Karpas-422 (cell line): ENCODE measurements at regions not wholly inside any gene's neighbourhood (a gene's known extent, or its start where the extent isn't known, plus 50 kb on each side); places are given as distances from the start of the nearest gene placed in this dataset.

Experiments used
- DNase-seq: peaks from one replicate; pipeline ENCODE4 v3.0.0-alpha.2; 2015
- H2AFZ ChIP-seq: fragments of 200-600 bp; sonication (generic); 2 replicates; pipeline ENCODE4 v1.6.1; 2014; ENCODE audit warnings: antibody characterized with exemption, low read length, mixed read lengths
- H3K27ac ChIP-seq: fragments of 200-600 bp; sonication (generic); 2 replicates; pipeline ENCODE4 v1.5.1; 2014; ENCODE audit warnings: mild to moderate bottlenecking, low read length, moderate library complexity
- H3K27me3 ChIP-seq: fragments of 200-600 bp; sonication (generic); 2 replicates; pipeline ENCODE4 v1.6.1; 2014; ENCODE audit warnings: low read length, mixed read lengths
- H3K36me3 ChIP-seq: fragments of 200-600 bp; sonication (generic); 2 replicates; pipeline ENCODE4 v1.6.1; 2014; ENCODE audit warnings: low read length, mixed read lengths; ENCODE audit not compliant: insufficient read depth
- H3K4me1 ChIP-seq: fragments of 200-600 bp; sonication (generic); 2 replicates; pipeline ENCODE4 v1.6.1; 2014; ENCODE audit warnings: mild to moderate bottlenecking, low read length, mixed read lengths
- H3K4me2 ChIP-seq: fragments of 200-600 bp; sonication (generic); 2 replicates; pipeline ENCODE4 v1.6.1; 2014; ENCODE audit warnings: low read length, low read depth, mild to moderate bottlenecking; ENCODE audit not compliant: poor library complexity, severe bottlenecking
- H3K4me3 ChIP-seq: fragments of 200-600 bp; sonication (generic); 2 replicates; pipeline ENCODE4 v1.5.1; 2014; ENCODE audit warnings: mild to moderate bottlenecking, antibody characterized with exemption, low read length, mixed read lengths
- H3K79me2 ChIP-seq: fragments of 200-600 bp; sonication (generic); 2 replicates; pipeline ENCODE4 v1.6.1; 2014; ENCODE audit warnings: mild to moderate bottlenecking, low read length, mixed read lengths
- H3K9ac ChIP-seq: fragments of 200-600 bp; sonication (generic); 2 replicates; pipeline ENCODE4 v1.6.0; 2014; ENCODE audit warnings: low read length
- H3K9me2 ChIP-seq: fragments of 200-600 bp; sonication (generic), shearing (Covaris generic); replicated peaks from 2 replicates; pipeline ENCODE4 v1.6.0; 2014; ENCODE audit warnings: mild to moderate bottlenecking, low read length, moderate library complexity; ENCODE audit not compliant: insufficient read depth
- H3K9me3 ChIP-seq: fragments of 300-700, 200-600 bp; sonication (generic); 2 replicates; pipeline ENCODE4 v1.6.1; 2014; ENCODE audit warnings: low read length, mixed read lengths
- H4K20me1 ChIP-seq: fragments of 200-600 bp; sonication (generic); 2 replicates; pipeline ENCODE4 v1.6.1; 2014; ENCODE audit warnings: mild to moderate bottlenecking, antibody characterized with exemption, low read length, low read depth; ENCODE audit not compliant: insufficient read depth

DNA sequence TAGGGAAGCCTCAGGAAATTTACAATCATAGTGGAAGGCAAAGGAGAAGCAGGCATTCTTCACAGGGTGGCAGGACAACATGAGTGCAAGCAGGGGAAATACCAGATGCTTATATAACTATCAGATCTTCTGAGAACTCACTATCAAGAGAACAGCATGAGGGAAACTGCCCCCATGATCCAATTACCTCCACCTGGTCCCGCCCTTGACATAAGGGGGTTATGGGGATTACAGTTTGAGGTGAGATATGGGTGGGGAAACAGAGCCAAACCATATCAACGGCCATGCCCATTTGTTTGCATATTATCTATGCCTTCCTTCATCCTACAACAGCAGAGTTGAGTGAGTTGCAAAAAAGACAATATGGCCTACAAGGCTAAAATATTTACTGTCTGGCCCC lies 140.2 kb upstream of the CCDC196 start:
- Histone ChIP-seq H3K4me2 (no peak overlapping the region), H3K9me3 (no peaks in the 10 kb centered on the region; the same call in 1 of the 2 replicates), H3K27me3 (no peaks in the 10 kb centered on the region), H4K20me1 (no peaks in the 10 kb centered on the region), H2AFZ (no peak overlapping the region), H3K4me1 (no peaks in the 10 kb centered on the region), H3K9ac (no peak overlapping the region), H3K79me2 (no peaks in the 10 kb centered on the region), H3K4me3 (no peak overlapping the region), H3K36me3 (no peaks in the 10 kb centered on the region), H3K9me2 (no peaks in the 10 kb centered on the region), H3K27ac (no peak overlapping the region)
- no peak for DNase-seq

- no peaks in the 10 kb centered on the region for H3K79me2 ChIP-seq
Observed at GRCh38 chr14:66351310-66351709, 134.9 kb upstream of the CCDC196 start.

DNA sequence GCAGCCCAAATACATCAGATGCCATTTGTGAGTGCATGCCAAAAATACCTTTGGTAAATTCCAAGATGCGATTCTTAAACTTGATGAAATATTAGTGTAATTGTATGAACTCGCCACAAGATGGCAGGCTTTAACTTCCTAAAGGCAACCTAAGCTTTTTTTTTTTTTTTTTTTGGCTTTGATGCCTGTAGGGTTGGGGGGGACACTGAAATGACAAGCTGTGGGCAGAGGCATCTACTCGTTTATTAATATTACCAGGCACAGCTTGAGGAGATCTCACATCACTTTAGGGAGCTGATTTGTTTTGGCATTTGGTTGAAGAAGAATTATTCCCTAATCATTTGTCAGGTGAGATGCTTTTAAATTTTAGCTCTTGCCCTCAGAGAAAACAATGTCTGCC lies 126.7 kb upstream of the CCDC196 start:
- Histone ChIP-seq H4K20me1 (no peaks in the 10 kb centered on the region), H2AFZ (no peak overlapping the region), H3K79me2 (no peaks in the 10 kb centered on the region), H3K9me2 (no peaks in the 10 kb centered on the region), H3K9me3 (no peaks in the 10 kb centered on the region), H3K4me1 (no peaks in the 10 kb centered on the region), H3K9ac (no peak overlapping the region), H3K27me3 (no peaks in the 10 kb centered on the region), H3K36me3 (no peaks in the 10 kb centered on the region), H3K4me2 (no peak overlapping the region), H3K27ac (no peak overlapping the region), H3K4me3 (no peak overlapping the region)
- peak; percentile 89 for DNase-seq

More at GRCh38 chr14:66351310-66351709, 134.9 kb upstream of the CCDC196 start:
- Histone ChIP-seq H3K27ac (no peak overlapping the region), H3K9me2 (no peaks in the 10 kb centered on the region), H3K4me1 (no peaks in the 10 kb centered on the region), H2AFZ (no peak overlapping the region), H3K4me3 (no peak overlapping the region), H4K20me1 (no peaks in the 10 kb centered on the region), H3K36me3 (no peaks in the 10 kb centered on the region), H3K9me3 (no peaks in the 10 kb centered on the region; the same call in 1 of the 2 replicates), H3K4me2 (no peak overlapping the region), H3K9ac (no peak overlapping the region), H3K27me3 (no peaks in the 10 kb centered on the region)
- DNase-seq: no peak

DNA sequence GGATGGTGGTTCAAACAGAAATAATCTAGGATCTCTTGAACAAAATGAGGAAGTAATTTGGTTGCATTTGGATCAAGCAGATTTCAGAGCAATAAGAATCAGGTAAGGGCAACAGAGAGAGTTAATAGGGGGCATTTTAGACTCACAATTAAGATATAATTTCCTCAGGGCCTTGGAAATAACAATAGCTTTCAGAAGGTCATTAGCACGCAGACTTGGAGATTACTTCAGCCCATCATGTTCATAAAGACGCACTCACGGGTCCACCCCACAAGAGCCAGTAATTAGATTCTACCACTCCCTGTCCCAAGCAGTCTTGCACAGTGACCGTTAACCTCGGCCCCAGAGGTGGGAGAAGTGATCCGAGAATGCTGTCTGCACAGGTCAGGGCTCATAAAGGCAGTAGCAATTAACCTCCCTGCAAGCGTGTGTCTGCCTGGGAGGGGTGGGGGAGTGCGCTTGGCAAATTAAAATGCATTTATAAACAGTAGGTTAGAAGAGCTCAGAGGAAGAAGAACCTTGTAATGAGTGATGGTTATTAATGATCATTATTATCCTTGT lies 125.7 kb upstream of the CCDC196 start:
- Histone ChIP-seq H3K4me2 (no peak overlapping the region), H3K27me3 (no peaks in the 10 kb centered on the region), H2AFZ (no peak overlapping the region), H3K36me3 (no peaks in the 10 kb centered on the region), H3K79me2 (no peaks in the 10 kb centered on the region), H3K9ac (no peak overlapping the region), H3K4me3 (no peak overlapping the region), H3K9me3 (no peaks in the 10 kb centered on the region), H3K9me2 (no peaks in the 10 kb centered on the region), H3K27ac (no peak overlapping the region), H4K20me1 (no peaks in the 10 kb centered on the region), H3K4me1 (no peaks in the 10 kb centered on the region)
- no peak for DNase-seq

- Histone ChIP-seq H3K4me3 (no peak overlapping the region), H3K27me3 (no peaks in the 10 kb centered on the region), H4K20me1 (no peaks in the 10 kb centered on the region), H3K9me3 (no peaks in the 10 kb centered on the region), H3K9ac (no peak overlapping the region), H3K4me2 (no peak overlapping the region), H3K9me2 (no peaks in the 10 kb centered on the region), H3K36me3 (no peaks in the 10 kb centered on the region), H3K27ac (no peak overlapping the region), H3K79me2 (no peaks in the 10 kb centered on the region), H2AFZ (no peak overlapping the region), H3K4me1 (no peaks in the 10 kb centered on the region)
- no peak for DNase-seq
Observed at GRCh38 chr14:66361013-66361412, 125.2 kb upstream of the CCDC196 start.

DNA sequence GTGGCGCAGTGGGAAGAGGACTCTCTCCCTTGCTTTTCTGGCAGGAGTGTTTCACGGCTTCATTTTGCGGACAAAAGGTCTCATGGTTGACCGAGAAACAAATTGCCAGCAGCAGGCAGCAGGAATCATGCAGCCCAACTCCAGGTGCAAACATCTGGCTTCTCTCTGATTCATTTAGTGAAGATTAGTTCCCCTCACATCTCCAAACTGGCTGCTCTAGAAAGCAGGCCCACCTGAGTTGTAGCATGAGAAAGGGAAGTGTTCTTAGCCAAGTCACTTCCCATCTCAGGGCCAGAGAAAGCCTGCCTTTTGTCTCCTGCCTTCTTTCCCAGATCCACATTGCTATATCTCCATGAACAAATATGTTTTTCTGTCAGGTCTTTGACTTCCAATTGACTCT lies 120.8 kb upstream of the CCDC196 start:
- no peak overlapping the region for H3K4me3 ChIP-seq

GRCh38 chr14:66369157-66369697 lies 116.9 kb upstream of the CCDC196 start:
- no peak overlapping the region for H3K27ac ChIP-seq
- H3K79me2 ChIP-seq: no peaks in the 10 kb centered on the region
- no peak overlapping the region for H2AFZ ChIP-seq
- H3K9me2 ChIP-seq: no peaks in the 10 kb centered on the region
- no peak overlapping the region for H3K4me3 ChIP-seq
- no peaks in the 10 kb centered on the region for H3K9me3 ChIP-seq
- H3K36me3 ChIP-seq: no peaks in the 10 kb centered on the region
- H3K4me2 ChIP-seq: no peak overlapping the region
- H3K27me3 ChIP-seq: no peaks in the 10 kb centered on the region
- no peaks in the 10 kb centered on the region for H4K20me1 ChIP-seq
- H3K4me1 ChIP-seq: no peaks in the 10 kb centered on the region
- no peak overlapping the region for H3K9ac ChIP-seq
- no peak for DNase-seq

More for the DNA sequence above, 120.8 kb upstream of the CCDC196 start:
- Histone ChIP-seq H3K4me2 (no peak overlapping the region), H2AFZ (no peak overlapping the region), H4K20me1 (no peaks in the 10 kb centered on the region), H3K36me3 (no peaks in the 10 kb centered on the region), H3K9me2 (no peaks in the 10 kb centered on the region), H3K27ac (no peak overlapping the region), H3K9me3 (no peaks in the 10 kb centered on the region), H3K9ac (no peak overlapping the region), H3K27me3 (no peaks in the 10 kb centered on the region), H3K79me2 (no peaks in the 10 kb centered on the region), H3K4me1 (no peaks in the 10 kb centered on the region)
- DNase-seq: no peak

GRCh38 chr14:66371776-66372175 lies 114.4 kb upstream of the CCDC196 start:
- Histone ChIP-seq H3K36me3 (no peaks in the 10 kb centered on the region), H3K9me2 (no peaks in the 10 kb centered on the region), H3K4me3 (no peak overlapping the region), H3K27me3 (no peaks in the 10 kb centered on the region), H3K27ac (no peak overlapping the region), H4K20me1 (no peaks in the 10 kb centered on the region), H3K79me2 (no peaks in the 10 kb centered on the region), H3K9ac (no peak overlapping the region), H2AFZ (no peak overlapping the region), H3K9me3 (no peaks in the 10 kb centered on the region), H3K4me1 (no peaks in the 10 kb centered on the region), H3K4me2 (no peak overlapping the region)
- no peak for DNase-seq
